NCI-H526 (cell line): ENCODE measurements at regions not wholly inside any gene's neighbourhood (a gene's known extent, or its start where the extent isn't known, plus 50 kb on each side); places are given as distances from the start of the nearest gene placed in this dataset.

Experiments used
- DNase-seq, 2 experiments: peaks; one replicate each; lab custom pipeline; 2025; lab: John Stamatoyannopoulos, UW

GRCh38 chr18:78595924-78596573 is 383.6 kb upstream of the SALL3 start:
- DNase-seq = no peak

DNA sequence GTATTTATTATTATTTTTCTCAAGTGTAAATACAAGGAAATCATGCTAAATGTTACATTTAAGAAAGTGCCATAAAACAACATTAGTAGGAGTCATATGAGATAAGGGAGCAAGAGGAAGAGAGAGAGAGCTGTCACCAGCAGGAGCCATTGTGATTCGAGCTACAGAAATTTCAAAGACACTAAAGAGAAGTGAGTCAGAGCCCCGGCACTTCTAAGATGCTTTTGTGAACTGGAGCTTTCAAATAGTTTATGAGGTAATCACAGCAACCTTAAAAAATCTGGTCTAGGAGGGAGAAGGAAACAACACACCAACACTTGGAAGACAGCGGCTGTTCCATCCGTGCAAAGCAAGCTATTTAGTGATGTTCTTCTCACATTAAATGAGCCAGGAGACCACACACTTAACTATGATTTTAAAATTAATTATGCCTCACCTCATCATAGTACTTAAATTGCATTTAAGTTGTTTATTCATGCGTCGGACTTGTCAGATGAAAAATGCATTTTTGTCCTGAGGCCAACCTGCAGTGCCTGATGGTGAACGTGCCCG is 382.7 kb upstream of the SALL3 start:
- DNase-seq = no peak

GRCh38 chr18:78601349-78601748 is 378.3 kb upstream of the SALL3 start:
- no peak for DNase-seq

DNA sequence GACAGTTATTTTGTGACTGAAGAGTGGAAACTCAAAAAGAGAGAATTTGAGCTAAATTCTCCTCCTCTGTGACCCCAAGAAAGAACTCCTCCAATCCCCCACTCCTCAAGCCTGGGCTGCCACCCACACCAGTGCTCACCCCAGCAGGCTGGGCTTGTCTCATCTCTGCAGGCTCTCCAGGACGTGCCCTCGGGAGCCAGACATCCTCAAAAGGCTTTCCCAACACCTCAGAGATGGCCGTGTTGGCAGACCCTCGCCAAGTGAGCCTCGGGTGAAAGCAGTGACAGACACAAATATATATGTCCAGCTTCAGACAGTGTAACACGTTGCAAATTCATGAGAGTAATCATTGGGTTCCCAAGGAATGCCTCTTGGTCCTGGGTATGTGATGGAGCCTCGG is 377.7 kb upstream of the SALL3 start:
- no peak for DNase-seq

- DNase-seq = no peak
Measured at GRCh38 chr18:78602430-78602829, 377.2 kb upstream of the SALL3 start.

- DNase-seq = no peak
Measured at GRCh38 chr18:78603102-78603983, 376.3 kb upstream of the SALL3 start.

DNA sequence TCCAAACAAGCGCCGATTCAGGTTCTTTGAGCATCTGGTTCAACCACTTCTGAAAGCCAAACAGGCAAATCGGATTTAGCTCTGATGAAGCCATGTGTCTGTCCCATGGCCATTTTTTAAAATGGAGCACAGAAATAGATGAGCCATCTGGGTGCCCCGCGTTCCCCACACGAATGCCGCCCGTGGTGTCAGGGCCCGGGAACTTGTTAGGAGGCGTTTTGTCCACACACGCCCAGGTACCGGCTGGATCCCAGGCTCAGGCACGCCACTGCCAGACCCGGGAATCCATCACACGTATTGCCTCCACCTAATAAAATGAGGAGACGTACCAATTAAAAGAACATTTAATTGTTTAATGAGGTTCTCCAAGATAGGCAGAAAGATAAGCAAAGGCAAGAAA is 374.4 kb upstream of the SALL3 start:
- DNase-seq = no peak

DNA sequence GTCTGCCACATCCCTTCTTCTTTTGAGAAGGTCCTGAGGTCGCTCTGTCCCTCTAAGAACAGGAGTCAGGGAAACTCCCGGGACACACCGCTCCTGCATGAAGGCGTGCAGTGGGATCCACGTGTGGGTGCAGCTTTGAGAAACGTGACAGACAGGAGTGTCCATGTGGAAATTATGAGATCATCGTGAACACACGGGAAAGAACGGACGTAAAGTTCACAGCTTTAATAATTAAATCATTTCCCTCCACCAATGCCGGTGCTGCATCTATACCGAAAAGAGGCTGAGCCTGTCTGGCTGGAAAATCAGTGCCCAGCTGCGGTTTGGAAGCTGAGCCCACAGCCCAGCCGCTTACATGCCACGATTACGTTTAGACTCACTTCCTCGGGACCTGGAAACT is 372.4 kb upstream of the SALL3 start:
- no peak for DNase-seq

- no peak for DNase-seq
Measured at GRCh38 chr18:78607784-78608183, 371.8 kb upstream of the SALL3 start.

- no peak for DNase-seq
Measured at GRCh38 chr18:78610179-78610578, 369.4 kb upstream of the SALL3 start.

- no peak for DNase-seq
Measured at GRCh38 chr18:78611201-78611800, 368.3 kb upstream of the SALL3 start.

DNA sequence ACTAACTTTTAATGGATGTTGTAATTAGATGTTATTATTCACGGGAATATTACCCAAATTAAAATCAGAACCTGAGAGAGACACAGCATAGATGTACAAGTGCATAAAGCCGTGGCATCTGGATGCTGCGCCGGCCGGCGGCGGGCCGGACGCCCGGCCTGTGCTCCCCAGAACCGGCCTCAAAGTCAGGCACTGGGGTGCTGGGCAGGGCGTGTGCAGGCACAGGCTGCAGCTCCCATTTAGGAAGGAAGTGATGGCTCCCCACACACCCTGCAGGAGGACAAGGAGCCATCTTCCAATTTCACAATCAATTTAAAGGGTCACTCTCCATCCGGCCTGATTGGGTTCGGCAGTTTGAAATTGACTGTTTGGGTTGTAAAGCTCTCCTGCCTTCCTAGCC is 367.7 kb upstream of the SALL3 start:
- DNase-seq = no peak

DNA sequence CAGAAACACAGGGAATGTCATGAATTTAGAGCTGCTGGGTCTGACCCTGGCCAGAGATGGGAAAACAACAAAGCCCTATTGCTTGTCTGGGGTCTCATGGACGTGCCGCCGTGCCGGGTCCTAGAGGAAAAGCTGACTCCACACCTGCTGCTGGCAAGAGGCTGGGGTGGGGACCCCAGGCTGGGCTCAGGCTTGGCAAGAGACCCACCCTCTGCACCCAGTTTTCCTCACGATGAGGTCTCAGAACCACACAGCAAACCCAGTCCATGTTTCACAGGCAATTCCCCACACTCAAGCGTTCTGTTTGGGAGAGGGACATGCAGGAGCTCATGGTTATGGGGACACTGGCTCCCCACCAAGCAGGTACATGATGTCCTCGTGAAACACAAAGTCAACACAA is 367.3 kb upstream of the SALL3 start:
- DNase-seq = no peak

- DNase-seq = no peak
Measured at GRCh38 chr18:78612801-78613200, 366.8 kb upstream of the SALL3 start.

GRCh38 chr18:78618726-78619125 is 360.9 kb upstream of the SALL3 start:
- DNase-seq = no peak

- DNase-seq = no peak
Measured at GRCh38 chr18:78619854-78620253, 359.8 kb upstream of the SALL3 start.

DNA sequence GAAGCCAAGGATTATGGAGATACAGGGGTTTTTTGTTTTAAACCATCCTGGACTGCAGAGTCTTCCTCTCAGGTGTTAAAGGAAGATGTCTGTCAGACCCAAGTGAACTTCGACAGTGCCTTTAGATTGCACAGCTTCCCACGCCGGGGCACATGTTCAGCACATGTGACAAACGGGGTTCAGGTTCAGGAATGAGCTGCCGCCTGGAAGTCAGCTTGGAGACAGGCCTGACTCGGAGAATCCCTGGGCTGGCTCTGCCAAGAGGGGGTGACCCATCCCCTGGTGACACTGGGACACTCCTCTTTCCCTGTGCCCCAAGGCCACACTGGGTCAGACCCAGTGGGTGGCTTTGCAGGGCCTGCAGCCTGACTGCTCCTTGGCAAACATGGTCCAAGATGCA is 359.3 kb upstream of the SALL3 start:
- DNase-seq = no peak

DNA sequence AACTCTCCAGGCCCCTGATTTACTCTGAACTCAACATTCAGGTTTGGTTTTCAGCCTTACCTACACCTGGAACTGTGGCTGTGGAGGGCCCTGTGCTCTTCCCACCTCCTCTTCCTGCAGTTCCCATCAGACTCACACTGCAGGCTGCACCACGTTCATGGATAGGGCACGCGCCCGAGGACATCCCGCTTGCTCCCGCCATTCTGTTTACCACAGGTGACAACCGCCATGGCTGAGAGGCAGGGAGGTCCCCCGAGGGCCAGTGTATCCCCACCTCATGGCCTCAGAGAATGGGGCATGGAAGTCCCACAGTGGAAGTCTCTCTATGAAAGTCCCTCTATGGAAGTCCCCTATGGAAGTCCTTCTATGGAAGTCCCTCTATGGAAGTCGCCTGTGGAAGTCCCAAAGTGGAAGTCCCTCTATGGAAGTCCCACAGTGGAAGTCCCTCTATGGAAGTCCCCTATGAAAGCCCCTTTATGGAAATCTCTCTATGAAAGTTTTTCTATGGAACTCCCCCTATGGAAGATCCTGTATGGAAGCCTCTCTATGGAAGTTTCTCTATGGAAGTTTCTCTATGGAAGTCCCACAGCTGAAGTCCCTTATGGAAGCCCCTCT is 358.4 kb upstream of the SALL3 start:
- no peak for DNase-seq

DNA sequence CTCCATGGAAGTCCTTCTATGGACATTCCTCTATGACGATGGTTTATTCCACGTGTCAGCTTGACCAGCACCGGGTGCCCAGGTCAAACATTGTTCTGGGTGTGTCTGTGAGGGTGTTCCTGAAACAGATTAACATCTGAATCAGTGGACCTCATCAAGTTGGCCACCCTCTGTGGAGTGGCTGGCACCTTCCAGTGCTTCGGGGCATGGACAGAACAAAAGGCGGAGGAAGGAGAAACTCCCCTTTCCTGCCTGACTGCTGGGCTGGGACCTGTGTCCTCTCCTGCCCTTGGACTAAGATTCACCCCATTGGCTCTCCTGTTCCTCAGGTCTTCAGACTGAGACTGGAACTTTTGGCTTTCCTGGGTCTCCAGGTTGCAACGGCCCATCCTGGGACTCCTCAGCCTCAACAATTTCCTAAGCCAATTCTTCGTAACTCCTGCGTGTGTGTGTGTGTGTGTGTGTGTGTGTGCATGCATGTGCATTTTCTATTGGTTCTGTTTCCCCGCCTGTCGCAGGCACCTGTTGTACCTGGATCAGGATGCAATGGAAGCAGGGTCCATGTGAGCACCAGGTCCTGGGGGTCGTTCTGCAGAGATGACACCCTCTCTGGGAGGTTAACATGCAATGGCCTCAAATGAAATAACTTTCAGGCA is 357.2 kb upstream of the SALL3 start:
- no peak for DNase-seq

- DNase-seq = no peak
Measured at GRCh38 chr18:78622907-78623541, 356.6 kb upstream of the SALL3 start.

DNA sequence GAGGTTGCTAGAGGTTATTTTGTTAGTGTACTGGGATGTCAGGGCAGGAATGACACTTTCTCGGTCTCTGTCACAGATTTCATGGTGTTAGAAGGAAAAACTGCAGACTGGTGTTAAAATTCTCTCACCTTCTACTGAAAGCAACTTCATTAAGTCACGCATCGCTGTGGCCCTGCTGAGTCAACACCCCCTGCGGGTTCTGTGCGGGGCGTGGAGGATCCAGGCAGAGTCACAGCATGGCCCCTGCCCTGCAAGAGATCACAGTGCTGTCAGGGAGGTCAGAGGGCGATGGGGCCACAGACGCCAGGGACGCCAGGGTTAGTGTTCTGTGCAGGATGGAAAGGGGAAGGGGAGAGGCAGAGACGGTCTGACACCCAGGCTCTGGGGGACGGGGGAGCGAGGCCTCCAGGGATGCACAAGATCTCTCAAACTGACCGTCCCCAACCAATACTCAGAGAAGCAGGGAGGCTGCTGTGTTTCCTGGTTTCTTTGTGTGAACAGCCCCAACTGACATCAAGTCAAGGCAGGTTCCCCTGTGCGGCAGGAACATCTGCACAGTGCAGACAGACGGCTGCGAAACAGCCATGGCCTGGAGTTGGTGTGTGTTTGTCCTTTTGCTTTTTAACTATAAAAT is 354.9 kb upstream of the SALL3 start:
- no peak for DNase-seq
